ENCODE measurements at regions not wholly inside any gene's neighbourhood (a gene's known extent, or its start where the extent isn't known, plus 50 kb on each side); places are given as distances from the start of the nearest gene placed in this dataset.

- in situ Hi-C loops (cut with MboI; ENCODE audit: low pct_unique_long_range_greater_than_20kb, low sequenced_read_pairs, unreplicated experiment) = loop anchor here (25.0 kb wide), 1 partner anchor 376 kb away; no protein-coding TSS in a partner anchor
- TF ChIP-seq, protein P1, sequence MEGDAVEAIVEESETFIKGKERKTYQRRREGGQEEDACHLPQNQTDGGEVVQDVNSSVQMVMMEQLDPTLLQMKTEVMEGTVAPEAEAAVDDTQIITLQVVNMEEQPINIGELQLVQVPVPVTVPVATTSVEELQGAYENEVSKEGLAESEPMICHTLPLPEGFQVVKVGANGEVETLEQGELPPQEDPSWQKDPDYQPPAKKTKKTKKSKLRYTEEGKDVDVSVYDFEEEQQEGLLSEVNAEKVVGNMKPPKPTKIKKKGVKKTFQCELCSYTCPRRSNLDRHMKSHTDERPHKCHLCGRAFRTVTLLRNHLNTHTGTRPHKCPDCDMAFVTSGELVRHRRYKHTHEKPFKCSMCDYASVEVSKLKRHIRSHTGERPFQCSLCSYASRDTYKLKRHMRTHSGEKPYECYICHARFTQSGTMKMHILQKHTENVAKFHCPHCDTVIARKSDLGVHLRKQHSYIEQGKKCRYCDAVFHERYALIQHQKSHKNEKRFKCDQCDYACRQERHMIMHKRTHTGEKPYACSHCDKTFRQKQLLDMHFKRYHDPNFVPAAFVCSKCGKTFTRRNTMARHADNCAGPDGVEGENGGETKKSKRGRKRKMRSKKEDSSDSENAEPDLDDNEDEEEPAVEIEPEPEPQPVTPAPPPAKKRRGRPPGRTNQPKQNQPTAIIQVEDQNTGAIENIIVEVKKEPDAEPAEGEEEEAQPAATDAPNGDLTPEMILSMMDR (IDR thresholded peaks at IDR 0.05; ENCODE audit: extremely low read depth, insufficient read depth, missing control alignments) = peak; percentile 48
Observed at GRCh38 chr10:117860823-117861222, 185.9 kb downstream of the RAB11FIP2 start.

DNA sequence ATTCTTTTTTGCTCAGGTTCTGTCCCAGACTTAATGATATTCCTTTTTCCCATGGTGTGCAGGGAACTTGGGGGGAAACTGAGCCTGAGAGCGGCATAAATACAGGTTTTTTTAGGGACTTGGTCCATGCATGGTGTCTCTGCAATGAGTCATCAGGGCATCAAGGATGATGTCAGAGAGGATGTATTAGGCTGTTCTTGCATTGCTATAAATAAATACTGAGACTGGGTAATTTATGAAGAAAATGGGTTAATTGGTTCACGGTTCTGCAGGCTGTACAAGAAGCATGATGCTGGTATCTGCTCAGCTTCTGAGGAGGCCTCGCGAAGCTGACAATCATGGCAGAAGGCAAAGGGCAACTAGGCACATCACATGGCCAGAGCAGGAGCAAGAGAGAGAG is 185.4 kb downstream of the RAB11FIP2 start:
- TF ChIP-seq, protein P1 (IDR thresholded peaks at IDR 0.05; ENCODE audit: extremely low read depth, insufficient read depth, missing control alignments) = no peak
- DNase-seq (ENCODE audit: low spot score) = no peak
- in situ Hi-C loops (cut with MboI; ENCODE audit: low pct_unique_long_range_greater_than_20kb, low sequenced_read_pairs, unreplicated experiment) = loop anchor here (25.0 kb wide), 1 partner anchor 376 kb away; no protein-coding TSS in a partner anchor

More at GRCh38 chr10:117860823-117861222, 185.9 kb downstream of the RAB11FIP2 start:
- peak; percentile 29 for DNase-seq (ENCODE audit: low spot score)

DNA sequence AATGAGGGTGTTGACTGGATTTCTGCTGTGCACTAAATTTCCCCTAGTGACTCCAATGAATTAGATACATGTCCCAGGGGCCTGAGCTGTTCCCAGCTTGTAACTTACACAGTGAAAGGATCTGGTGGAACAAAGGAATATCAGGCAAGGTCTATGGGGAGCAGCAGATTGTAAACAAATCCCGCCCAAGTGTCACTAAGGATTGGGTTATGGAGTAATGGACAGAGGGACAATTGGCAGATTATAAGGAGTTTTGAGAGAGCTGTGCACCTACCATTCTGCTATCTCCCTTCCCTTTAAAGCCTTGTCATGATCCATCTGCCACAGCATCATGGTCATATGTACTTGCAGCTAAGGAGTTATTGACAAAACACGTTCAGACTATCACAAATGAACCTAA is 183.0 kb downstream of the RAB11FIP2 start:
- in situ Hi-C loops (cut with MboI; ENCODE audit: low pct_unique_long_range_greater_than_20kb, low sequenced_read_pairs, unreplicated experiment) = loop anchor here (25.0 kb wide), 1 partner anchor 374 kb away; no protein-coding TSS in a partner anchor
- DNase-seq (ENCODE audit: low spot score) = no peak

GRCh38 chr10:117865945-117866344 is 180.8 kb downstream of the RAB11FIP2 start:
- TF ChIP-seq, protein P1 (IDR thresholded peaks at IDR 0.05; ENCODE audit: extremely low read depth, insufficient read depth, missing control alignments) = no peak
- in situ Hi-C loops (cut with MboI; ENCODE audit: low pct_unique_long_range_greater_than_20kb, low sequenced_read_pairs, unreplicated experiment) = loop anchor here (25.0 kb wide), 1 partner anchor 371 kb away; no protein-coding TSS in a partner anchor
- no peak for DNase-seq (ENCODE audit: low spot score)

More for the DNA sequence above, 183.0 kb downstream of the RAB11FIP2 start:
- TF ChIP-seq, protein P1 (IDR thresholded peaks at IDR 0.05; ENCODE audit: extremely low read depth, insufficient read depth, missing control alignments) = no peak

DNA sequence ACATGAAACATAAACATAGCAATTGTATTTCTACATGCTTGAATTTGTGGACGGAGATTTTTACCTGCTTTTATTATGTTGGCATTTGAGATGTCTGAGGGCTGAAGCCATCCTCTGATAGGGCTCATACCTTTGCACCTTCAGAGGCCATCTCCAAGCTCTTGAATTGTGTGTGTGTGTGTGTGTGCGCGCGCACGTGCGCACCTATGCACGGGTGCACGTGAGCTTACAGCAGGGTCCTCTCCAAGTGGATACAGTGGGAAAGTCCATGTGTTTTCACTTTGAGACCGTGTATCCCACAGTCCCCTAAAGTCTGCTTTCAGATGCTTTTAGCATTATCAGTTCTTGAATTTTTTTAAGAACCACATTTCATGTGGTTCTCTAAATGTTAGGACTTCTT is 178.6 kb downstream of the RAB11FIP2 start:
- in situ Hi-C loops (cut with MboI; ENCODE audit: low pct_unique_long_range_greater_than_20kb, low sequenced_read_pairs, unreplicated experiment) = loop anchor here (25.0 kb wide), 1 partner anchor 369 kb away; no protein-coding TSS in a partner anchor
- TF ChIP-seq, protein P1 (IDR thresholded peaks at IDR 0.05; ENCODE audit: extremely low read depth, insufficient read depth, missing control alignments) = no peak
- no peak for DNase-seq (ENCODE audit: low spot score)

- DNase-seq (ENCODE audit: low spot score) = no peak
- in situ Hi-C loops (cut with MboI; ENCODE audit: low pct_unique_long_range_greater_than_20kb, low sequenced_read_pairs, unreplicated experiment) = no loop called here
- TF ChIP-seq, protein P1 (IDR thresholded peaks at IDR 0.05; ENCODE audit: extremely low read depth, insufficient read depth, missing control alignments) = no peak
Observed at GRCh38 chr10:117875793-117876192, 170.9 kb downstream of the RAB11FIP2 start.

Measured in GM13977 (cell line).